SU-DHL-6 (cell line): ENCODE measurements at regions not wholly inside any gene's neighbourhood (a gene's known extent, or its start where the extent isn't known, plus 50 kb on each side); places are given as distances from the start of the nearest gene placed in this dataset.

Experiments
- EZH2phosphoT487 ChIP-seq: fragments of 200-600 bp; sonication (generic), shearing (Covaris generic); conservative IDR thresholded peaks from 2 replicates; pipeline ENCODE4 v1.6.1; 2018; ENCODE audit warnings: mild to moderate bottlenecking, antibody characterized with exemption, low read length, moderate library complexity, mixed read lengths
- TF ChIP-seq, protein P1 (sequence below): fragments of 200-600 bp; sonication (generic); IDR thresholded peaks from one replicate; pipeline ENCODE4 v1.5.1; 2017; ENCODE audit warnings: antibody characterized with exemption, mild to moderate bottlenecking, low read length, moderate library complexity; ENCODE audit not compliant: insufficient read depth, poor library complexity, severe bottlenecking

DNA sequence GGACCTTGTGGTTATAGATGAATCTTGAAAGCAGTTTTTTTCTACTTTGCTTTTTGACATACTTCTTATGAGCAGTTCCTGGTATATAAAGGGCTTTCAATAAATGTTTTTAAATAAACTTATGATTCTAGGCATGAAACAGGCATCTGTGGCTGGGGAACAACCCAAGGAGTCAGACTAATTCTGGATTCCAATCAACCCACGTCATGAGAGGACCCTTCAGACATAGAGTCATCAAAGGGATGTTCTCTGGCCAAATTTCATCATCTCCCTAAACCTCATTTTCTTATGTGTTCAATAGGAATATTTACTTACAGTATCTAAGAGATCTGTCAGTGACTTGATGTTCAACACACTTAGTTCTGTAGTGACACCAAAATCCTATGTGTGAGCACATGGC is 243.8 kb upstream of the ZNF462 start:
- TF ChIP-seq, protein P1, sequence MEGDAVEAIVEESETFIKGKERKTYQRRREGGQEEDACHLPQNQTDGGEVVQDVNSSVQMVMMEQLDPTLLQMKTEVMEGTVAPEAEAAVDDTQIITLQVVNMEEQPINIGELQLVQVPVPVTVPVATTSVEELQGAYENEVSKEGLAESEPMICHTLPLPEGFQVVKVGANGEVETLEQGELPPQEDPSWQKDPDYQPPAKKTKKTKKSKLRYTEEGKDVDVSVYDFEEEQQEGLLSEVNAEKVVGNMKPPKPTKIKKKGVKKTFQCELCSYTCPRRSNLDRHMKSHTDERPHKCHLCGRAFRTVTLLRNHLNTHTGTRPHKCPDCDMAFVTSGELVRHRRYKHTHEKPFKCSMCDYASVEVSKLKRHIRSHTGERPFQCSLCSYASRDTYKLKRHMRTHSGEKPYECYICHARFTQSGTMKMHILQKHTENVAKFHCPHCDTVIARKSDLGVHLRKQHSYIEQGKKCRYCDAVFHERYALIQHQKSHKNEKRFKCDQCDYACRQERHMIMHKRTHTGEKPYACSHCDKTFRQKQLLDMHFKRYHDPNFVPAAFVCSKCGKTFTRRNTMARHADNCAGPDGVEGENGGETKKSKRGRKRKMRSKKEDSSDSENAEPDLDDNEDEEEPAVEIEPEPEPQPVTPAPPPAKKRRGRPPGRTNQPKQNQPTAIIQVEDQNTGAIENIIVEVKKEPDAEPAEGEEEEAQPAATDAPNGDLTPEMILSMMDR, result no peak
- TF ChIP-seq EZH2phosphoT487, result no peak
